ENCODE measurements at regions not wholly inside any gene's neighbourhood (a gene's known extent, or its start where the extent isn't known, plus 50 kb on each side); places are given as distances from the start of the nearest gene placed in this dataset.

- TF ChIP-seq CTCF (IDR thresholded peaks at IDR 0.05; ENCODE audit: insufficient read depth, low read length, poor library complexity, severe bottlenecking) (no peak), EZH2phosphoT487 (conservative IDR thresholded peaks at IDR 0.05; ENCODE audit: low read length) (no peak)
Measured at GRCh38 chr6:104421650-104422049, 438.1 kb downstream of the HACE1 start.
